KBM-7 (cell line): ENCODE measurements at regions not wholly inside any gene's neighbourhood (a gene's known extent, or its start where the extent isn't known, plus 50 kb on each side); places are given as distances from the start of the nearest gene placed in this dataset.
A peak's percentile ranks its signal among the peaks of the same experiment; 100 is the strongest.

Experiments
- DNase-seq: peaks from one replicate; pipeline ENCODE4 v3.0.0-alpha.2; 2015
- in situ Hi-C: fragments of 300-500 bp; cut with MboI; formaldehyde crosslinking; loops from 2 replicates; pipeline ENCODE4 v1.14.3; 2020; ENCODE audit warnings: low sequenced_read_pairs, low pct_unique_long_range_greater_than_20kb, mixed read lengths

DNA sequence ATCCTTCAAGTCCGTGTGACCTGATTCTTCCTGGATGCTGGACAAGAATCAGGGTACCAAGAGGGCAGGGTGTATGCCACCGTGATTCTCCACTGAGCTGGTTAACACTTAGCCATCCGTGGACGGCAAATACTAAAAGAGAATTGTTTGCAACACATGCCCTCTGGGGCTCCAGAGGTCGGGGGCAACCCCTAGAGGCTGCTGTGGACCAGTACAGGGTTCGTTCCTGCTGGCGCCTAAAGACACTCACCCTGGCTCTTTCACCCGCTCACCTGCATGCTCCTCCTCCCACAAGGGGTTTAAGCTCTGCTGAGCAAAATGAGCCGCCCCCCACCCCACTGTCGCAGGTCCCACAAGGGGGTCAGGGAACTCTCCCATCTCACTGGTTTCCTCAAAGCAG is 148.7 kb upstream of the ITGB1 start:
- in situ Hi-C loops, result no loop called here
- no peak for DNase-seq

DNA sequence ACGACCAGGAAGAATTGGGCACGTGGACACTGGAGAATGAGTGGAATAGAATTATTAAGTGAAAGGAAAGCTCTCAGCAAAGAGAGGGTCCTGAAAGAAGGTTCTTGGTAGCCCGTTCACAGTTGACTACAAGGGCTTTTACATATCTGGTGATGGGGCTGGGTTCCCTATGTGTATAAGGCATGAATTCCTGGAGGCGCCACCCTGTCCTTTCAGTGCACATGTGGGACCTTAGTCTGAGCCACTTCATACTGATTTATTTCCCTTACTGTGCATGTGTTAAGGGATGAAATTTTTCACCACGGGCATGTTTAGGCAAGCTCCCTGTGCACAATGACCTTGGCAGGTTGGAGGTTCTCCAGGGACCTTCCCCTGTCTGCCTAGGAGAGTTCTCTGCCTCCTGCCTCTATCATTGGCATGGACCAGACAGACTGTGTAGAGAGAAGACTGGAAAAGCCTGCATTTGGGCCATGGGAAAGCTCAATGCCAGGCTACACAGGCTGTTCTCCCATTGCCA is 145.9 kb upstream of the ITGB1 start:
- DNase-seq, result no peak
- in situ Hi-C loops, result no loop called here

DNA sequence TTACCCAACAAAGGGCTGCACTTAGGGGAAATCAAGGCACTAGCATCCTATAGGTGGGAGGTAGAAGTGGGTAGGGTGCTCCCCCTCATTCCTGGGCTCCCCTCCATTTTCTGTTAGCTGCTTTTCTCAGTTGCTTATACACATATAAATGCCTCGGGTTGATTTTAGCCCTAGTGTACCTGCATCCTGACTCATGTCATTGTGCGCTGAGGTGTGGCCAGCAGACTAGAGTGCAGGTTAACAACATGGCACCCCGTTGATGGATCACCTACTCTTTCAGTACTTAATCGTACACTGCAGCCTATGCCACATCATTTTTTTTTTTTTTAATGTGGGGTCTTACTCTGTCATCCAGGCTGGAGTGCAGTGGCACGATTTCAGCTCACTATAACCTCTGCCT is 144.0 kb upstream of the ITGB1 start:
- in situ Hi-C loops, result no loop called here
- no peak for DNase-seq

DNA sequence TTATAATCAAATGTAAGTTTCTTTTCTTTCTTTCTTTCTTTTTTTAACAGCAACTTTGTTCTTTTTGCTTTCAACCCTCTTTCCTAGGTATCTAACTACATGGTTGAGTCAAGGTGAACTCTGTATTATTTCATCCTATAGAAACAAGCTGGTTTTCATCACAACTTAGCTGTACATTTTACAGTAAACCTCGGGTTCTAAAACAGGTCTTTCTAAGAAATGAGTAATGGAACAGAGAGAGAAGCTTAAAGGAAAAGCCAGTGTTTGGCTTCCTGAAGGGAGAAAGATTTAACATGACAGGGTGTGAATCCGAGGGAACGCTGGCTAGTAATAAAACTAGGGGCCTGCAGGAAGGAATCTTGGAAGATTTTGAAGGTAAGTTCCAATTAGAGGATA is 143.4 kb upstream of the ITGB1 start:
- in situ Hi-C loops, result no loop called here
- DNase-seq, result no peak

DNA sequence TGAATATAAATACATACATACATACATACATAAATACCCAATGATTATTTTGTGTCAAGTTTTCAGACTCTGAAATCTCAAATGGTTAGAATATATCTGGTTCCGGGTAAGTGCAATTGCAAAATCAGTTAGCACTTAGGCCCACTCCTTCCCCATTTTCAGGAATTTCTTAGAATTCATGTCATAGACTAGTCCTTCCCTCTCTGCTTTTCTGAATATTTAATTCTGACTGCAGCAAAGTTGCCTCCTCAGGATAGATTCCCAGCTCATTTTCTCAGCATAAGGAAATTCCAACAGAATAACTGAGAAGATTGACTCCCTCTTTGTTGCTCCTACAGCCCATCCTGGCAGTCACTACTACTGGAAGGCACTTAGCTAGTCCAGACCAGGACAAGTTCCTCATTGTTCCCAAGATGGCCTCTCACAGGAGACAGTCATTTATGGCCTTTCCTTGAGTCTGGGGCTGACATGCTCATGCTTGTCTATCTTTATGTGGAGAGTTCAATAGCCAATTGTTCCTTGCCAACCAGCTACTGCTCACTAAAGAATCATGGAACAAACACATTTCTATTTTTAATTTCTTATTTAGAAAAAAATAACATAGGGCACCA is 142.9 kb upstream of the ITGB1 start:
- in situ Hi-C loops, result no loop called here
- peak; percentile 63 for DNase-seq

DNA sequence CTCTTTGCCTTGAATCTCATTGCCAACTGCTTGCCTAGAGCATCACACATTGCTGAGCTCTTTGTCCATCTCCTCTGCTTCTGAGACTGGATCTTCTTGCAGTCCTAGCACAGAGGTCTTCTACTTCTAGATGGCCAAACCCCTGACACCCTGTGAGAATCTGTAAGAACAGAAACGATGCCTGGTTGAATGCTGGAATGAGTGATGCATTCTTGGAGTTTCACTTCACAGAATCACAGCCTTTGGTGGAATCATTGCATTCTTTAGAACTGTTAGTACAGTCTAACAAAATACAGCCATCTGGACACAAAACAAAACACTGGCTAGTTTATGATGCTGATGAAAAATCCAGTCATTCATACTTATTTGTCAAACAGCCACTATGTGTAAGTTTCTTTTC is 141.7 kb upstream of the ITGB1 start:
- in situ Hi-C loops, result no loop called here
- DNase-seq, result no peak

DNA sequence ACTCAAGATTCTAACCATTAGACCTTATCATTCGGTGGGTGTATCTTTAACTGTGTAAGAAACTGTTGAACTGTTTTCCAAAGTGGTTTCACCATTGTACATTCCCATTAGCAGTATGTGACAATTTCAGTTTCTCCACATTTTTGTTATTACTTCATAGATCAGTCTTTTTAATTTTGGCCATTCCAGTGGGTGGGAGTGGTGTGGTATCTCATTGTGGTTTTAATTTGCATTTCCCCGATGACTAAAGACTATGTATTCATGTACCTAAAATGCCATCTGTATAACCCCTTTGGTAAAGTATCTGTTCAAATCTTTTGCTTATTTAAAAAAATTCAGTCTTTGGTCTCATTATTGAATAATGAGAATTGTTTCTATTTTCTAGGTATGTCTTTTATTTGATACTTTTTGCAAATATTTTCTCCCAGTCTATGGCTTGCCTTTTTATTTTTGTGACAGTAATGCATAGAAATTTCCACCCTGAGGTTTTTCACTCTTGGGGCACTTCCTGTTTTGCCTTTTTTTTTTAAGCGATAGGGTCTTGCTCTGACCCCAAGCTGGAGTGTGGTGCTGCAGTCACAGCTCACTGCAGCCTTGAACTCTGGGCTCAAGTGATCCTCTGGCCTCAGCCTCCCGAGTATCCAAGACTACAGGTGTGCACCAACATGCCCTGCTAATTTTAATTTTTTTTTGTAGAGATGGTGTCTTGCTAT is 141.1 kb upstream of the ITGB1 start:
- in situ Hi-C loops, result no loop called here
- DNase-seq, result peak; percentile 66

DNA sequence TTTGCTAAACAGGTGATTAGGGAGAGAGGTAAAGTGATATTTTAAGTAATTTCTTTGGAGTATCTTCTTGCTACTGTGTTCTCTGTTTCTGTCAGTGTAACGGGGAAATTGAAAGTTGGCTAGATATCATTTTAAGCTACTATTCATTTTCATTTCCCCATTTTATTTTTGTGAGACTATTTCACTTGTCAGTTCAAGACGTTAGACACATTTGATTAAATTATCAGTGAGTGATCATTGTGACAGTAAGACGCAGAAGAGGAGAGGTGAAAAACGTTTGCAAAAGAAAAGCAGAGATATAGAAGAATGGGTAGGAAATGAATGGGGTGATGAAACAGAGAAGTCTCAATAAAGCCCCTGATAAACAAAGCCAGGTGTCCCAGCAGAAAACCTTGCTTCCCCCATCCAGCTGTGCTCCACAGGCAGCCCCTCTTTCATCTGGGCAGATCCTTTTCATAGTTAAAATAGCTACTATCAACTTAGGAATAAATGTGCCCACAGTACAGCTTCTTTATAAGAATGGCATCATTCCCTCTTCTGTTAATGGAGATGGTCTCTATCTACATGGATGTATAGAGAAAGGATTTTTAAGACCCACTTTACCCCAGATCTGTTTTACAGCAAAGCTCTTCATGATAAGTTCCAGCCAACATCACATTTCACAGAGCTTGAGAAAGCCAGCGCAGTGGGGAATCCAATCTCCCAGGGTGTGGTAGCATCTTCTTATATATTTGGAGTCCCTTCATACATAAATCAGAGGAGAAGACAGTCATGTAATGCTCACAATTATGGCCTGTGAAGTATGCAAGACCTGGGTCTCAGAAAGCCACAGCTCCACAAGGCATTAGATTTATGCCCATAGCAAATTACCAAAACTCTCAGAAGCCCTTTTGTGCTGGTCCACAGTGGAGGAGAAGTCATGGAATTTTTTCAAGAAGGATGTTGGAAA is 138.1 kb upstream of the ITGB1 start:
- DNase-seq, result no peak
- in situ Hi-C loops, result no loop called here

DNA sequence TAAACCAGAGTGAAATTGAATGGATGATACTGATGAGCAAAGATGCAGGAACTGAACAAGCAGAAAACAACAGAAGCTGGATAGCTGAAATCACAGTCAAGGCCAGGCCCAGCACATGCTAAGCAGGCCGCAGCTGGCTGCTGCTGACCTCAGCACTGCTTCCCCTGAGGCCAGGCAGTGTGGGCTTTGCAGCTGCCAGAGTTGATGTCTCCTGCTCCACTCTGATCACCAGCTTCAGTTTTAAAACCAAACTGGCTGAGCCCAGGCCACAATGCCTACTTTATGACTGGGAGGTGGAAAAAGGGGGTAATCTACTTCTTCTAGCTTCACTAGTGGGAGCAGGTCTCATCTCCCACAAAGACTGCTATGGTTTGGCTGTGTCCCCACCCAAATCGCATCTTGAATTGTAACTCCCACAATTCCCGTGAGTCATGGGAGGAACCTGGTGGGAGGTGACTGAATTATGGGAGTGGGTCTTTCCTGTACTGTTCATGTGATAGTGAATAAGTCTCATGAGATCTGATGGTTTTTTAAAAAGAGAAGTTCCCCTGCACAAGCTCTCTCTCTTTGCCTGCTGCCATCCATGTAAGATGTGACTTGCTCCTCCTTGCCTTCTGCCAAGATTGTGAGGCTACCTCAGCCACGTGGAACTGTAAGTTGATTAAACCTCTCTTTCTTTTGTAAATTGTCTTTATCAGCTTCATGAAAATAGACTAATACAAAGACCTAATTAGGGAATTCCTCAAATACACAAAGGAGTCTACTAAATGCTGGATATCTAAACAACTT is 136.4 kb upstream of the ITGB1 start:
- no peak for DNase-seq
- in situ Hi-C loops, result no loop called here

DNA sequence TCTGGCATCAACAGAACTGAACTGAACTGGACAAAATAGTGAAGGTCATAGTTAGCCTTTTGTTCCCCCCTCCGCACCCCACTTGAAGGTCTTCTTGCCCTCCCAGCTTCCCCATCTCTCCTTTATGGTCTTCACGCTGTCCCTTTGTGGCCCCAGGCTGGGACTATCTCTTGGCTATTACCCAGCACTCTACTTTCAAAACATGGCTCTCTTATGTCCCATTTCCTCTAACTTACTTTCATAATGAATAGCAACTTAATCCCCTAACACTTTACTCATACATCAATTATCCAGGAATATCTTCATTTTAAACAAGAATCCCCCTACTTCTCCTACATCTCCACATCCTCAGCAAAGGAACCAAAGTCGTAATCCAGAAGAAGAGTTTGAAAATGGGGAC is 135.3 kb upstream of the ITGB1 start:
- no peak for DNase-seq
- in situ Hi-C loops, result no loop called here

DNA sequence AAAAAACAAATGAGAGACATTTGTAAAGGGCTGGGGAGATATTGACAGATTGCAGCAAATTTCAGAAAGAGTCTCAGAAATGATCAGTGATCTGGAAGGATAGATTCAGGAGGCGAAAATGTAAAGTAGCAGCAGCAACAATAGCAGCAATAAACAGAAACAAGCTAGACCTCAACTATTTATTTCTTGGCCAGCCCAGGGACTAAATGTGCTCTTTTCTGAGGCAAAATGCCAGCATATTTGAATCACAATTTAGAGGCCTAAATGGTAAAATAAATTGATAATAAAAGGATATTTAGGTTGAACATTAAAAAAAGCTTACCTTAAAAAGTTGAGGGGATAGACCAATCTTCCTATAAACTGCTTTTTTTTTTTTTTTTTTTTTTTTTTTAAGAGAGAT is 134.6 kb upstream of the ITGB1 start:
- in situ Hi-C loops, result no loop called here
- no peak for DNase-seq

DNA sequence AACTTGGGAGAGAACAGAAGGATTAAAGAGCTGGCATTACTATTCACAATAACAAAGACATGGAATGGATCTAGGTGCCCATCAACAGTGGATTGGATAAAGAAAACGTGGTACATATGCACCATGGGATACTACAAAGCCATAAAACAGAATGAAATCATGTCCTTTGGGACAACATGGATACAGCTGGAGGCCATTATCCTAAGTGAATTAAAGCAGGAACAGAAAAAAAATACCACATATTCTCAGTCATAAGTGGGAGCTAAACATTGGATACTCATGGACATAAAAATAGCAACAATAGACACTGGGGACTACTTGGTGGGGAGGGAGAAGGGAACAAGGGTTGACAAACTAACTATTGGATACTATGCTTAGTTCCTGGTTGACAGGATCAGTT is 133.2 kb upstream of the ITGB1 start:
- in situ Hi-C loops, result no loop called here
- no peak for DNase-seq

DNA sequence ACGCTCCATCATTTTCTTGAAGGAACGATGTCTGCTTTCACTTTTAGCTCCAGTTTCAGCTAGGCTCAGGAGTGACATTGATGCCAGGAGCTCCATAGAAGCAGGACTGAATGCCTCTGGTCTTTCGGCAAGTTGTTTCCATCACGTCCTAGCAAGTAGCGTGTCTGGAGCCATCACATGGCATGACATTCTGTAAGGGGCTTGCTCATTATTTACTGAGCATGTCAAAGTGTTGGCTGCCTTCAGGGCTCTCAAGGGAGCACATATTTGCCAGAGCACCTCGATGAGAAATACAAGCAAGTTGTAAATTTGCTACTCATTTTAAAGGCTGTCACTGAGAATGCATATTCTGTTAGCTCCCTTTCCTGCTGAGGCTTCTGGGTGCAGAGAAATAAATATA is 131.0 kb upstream of the ITGB1 start:
- in situ Hi-C loops, result no loop called here
- no peak for DNase-seq

DNA sequence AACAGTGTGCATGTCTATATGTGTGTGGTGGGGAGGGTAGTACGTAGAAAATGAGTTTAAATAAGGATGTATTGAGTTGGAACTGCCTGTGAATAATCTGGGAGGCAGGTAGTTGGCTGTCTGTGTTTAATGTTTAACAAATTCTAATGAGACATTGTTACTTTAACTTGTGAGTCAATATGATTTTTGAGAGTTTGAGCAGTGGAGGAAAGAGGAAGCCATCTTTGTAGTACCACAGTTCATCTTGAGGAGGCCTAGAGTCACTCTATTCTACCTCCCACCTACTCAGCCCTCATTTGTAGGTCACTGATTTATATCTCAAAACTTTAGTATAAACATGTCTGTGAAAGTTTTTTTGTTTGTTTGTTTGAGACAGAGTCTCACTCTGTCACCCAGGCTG is 129.9 kb upstream of the ITGB1 start:
- in situ Hi-C loops, result no loop called here
- DNase-seq, result no peak

DNA sequence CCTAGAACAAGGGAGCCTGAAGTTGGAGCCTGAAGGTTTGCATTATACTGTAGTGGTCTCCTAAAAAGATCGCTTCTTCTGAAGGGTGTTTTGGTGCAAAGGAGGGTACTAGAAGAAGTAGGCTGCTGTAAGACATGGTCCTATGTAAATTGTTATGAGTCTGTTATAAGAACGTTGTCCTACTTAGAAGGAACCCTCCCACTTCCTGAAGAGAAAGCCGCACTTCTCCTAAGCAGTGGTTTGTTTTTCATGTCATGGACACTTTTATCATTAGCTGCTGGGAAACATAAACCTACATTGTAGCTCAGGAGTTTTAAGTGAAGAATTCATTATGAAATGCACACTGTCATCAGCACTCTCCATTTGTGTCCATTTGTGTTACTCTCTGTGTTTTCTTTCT is 129.1 kb upstream of the ITGB1 start:
- in situ Hi-C loops, result no loop called here
- peak; percentile 47 for DNase-seq

DNA sequence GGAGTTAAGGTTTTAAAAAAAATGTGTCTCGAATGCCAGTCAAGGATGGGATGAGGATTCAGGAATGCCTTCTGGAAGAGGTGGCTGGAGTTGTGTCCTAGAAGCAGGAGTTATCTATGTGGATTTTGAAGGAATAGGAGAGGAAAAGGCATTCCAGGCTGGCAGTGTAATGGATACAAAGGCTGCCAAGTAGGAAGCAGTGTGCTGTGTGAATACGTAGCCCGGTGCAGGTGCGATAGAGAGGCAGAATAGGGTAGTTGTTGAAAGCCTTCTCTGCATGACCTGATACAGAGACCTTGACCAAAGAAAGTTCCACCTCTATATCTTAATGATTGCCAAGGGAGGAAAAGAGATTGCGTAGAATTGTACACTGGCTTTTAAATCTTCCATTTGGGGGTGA is 128.1 kb upstream of the ITGB1 start:
- in situ Hi-C loops, result no loop called here
- DNase-seq, result no peak

DNA sequence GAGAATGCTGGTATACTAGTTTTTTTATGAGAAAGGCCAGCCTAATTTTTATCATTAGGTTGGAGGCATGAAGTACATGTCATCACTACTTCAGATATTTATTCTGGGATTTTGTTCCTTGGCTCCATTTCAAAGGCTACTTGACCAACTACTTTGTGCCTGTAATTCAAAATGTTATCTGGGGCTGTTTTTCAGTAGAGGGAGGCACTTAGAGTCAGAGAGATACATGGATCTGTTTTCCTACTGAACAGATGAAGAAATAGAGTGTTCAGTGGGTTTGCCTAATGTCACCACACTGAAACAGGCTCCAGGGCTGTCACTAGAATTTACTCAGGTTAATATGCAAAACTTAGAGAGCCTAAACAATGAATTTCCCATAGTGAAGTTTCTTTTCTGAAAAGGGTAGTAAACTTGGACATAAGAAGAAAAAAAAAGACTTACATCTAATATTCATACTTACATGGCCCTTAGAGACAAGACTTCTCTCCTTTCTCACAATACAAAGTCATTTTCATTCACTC is 127.3 kb upstream of the ITGB1 start:
- DNase-seq, result no peak
- in situ Hi-C loops, result no loop called here

DNA sequence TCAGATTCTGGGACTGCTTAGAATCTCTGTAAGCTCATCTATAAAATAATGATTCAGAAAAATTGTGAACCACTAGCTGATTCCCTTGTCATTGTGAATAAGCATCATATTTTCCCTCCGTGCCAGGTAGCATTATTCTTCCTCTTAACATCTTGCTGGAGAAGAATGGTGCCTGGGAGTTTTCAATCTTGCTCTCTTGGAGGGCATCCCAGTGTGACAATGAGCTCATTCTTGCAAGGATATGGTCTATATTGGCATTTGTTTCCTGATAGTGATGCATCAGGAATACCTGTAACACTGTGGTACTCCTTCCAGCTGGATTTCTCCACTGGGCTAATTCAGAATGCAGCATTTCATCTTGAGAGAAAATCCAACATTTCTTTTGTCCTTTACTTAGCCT is 126.4 kb upstream of the ITGB1 start:
- in situ Hi-C loops, result no loop called here

DNA sequence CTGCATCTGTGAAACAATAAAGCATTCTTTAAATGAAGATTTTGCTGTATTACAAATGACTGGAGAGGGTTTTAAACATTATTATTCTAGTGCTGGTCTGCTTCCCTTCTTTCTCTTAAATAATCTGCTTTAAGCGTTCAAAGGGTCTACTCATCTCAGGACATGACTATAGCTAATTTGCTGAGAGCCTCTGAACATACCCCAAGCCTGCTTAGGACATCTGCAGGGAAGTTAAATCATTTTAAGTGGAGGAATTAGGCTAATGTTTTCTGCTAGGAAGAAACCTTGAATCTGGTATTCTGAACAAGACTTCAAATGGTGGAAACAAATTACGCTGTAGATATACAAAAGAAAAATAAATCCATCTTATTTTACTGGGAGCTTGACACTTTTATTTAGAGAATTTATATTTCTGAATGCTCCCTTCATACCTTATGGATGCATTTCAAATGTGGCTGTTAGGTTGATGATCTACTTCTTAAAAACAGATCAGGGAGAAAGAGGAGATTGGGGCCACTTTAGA is 124.4 kb upstream of the ITGB1 start:
- DNase-seq, result no peak
- in situ Hi-C loops, result no loop called here

More for the DNA sequence above, 126.4 kb upstream of the ITGB1 start:
- no peak for DNase-seq
